Urothelium cell line (cell line): ENCODE measurements at regions not wholly inside any gene's neighbourhood (a gene's known extent, or its start where the extent isn't known, plus 50 kb on each side); places are given as distances from the start of the nearest gene placed in this dataset.

Experiments used
- DNase-seq: peaks from one replicate; pipeline ENCODE4 v3.0.0; 2011; ENCODE audit warnings: low spot score, mixed read lengths
- FAIRE-seq: peaks from 2 replicates; lab custom pipeline; 2011; peaks lifted over from hg19 to GRCh38; lab: Jason Lieb, UNC

- DNase-seq (no peak), FAIRE-seq (no peak)
Observed at GRCh38 chr1:29912425-29912824, 676.1 kb downstream of the PTPRU start.

GRCh38 chr1:29909962-29910361, 673.6 kb downstream of the PTPRU start:
- DNase-seq (no peak), FAIRE-seq (no peak)

DNA sequence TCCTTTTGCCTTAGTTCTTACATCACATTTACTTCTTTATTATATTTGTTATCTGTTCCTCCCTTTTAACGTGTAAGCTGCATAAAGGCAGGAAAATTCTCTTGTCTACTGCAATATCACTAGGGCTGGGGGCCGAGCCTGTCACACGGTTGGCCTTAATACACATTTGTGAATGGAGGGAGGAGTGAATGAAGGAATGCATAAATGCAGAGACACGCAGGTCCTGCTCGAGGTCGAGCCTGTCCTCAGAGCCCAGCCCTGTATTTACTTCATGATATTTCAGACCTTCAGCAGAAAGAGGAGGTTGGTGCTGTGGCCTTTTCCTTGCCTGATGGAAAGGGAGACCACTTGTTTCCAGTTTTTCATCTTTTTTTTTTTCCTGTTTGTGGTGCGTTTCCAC, 671.3 kb downstream of the PTPRU start:
- FAIRE-seq (no peak), DNase-seq (no peak)

DNA sequence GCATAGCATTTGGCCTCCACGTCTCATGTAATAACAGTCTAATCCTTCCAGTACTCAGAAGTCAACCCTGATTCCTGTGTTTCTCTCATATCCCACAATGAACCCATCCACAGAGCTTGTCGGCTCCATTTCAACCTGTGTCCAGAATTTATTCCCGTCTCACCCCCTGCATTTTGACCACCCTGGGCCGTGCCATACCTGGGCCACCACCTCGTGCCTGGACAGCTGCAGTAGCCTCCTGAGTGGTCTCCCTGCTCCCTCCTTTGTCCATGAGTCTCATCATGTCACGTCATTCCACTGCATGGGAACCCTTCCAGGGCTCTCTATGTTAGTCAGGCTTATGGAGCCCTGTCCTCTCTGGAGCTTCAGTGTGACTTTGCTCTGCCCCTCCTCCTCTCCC, 670.6 kb downstream of the PTPRU start:
- no peak for DNase-seq
- no peak for FAIRE-seq

- FAIRE-seq (no peak), DNase-seq (no peak)
Observed at GRCh38 chr1:29903548-29904166, 667.3 kb downstream of the PTPRU start.

- FAIRE-seq (no peak), DNase-seq (no peak)
Observed at GRCh38 chr1:29901624-29902325, 665.5 kb downstream of the PTPRU start.

DNA sequence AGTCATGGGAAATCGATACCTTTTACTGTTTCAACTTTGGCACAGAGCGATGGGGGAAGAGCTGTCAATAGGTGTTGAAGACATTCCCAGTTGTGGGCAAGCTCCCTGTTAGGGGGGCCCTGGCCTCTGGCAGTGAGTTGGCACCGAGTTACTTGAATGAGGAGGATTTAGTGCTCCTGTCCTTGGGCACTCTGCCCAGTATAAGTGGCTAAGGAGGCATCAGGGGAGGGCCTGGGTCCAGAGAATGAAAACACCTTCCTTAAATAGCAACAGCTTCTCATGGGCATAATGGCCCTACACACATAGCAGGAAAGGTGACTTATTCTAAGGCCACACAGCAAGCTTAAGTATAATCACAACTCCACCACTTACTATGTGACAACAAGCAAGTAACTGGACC, 664.4 kb downstream of the PTPRU start:
- DNase-seq (no peak), FAIRE-seq (no peak)

DNA sequence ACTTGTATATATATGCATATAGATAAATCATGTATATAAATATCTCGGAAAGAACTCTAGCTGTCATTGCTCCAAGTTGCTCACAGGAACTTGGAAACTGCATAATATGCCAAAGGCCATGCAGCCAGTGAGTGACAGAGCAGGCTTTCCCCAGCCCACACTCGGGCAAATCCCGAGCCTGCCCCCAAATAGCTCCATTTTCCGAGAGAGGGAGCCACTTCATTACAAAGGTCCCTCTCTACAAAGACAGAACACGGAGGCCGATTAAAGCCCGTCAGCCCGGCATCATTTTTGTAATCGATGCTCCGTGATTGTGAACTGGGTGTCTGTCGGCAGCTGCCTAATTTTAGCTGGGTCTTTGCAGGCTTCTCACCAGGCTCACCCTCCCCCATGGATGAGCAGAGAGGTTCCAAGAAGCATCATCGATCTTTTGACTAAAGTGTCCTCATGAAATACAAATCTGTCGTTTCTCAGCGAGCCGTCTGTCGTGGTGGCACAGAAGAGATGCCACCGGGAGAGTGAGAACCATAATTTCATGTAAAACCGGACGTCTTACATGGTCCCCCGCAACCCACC, 663.9 kb downstream of the PTPRU start:
- DNase-seq: no peak
- no peak for FAIRE-seq

DNA sequence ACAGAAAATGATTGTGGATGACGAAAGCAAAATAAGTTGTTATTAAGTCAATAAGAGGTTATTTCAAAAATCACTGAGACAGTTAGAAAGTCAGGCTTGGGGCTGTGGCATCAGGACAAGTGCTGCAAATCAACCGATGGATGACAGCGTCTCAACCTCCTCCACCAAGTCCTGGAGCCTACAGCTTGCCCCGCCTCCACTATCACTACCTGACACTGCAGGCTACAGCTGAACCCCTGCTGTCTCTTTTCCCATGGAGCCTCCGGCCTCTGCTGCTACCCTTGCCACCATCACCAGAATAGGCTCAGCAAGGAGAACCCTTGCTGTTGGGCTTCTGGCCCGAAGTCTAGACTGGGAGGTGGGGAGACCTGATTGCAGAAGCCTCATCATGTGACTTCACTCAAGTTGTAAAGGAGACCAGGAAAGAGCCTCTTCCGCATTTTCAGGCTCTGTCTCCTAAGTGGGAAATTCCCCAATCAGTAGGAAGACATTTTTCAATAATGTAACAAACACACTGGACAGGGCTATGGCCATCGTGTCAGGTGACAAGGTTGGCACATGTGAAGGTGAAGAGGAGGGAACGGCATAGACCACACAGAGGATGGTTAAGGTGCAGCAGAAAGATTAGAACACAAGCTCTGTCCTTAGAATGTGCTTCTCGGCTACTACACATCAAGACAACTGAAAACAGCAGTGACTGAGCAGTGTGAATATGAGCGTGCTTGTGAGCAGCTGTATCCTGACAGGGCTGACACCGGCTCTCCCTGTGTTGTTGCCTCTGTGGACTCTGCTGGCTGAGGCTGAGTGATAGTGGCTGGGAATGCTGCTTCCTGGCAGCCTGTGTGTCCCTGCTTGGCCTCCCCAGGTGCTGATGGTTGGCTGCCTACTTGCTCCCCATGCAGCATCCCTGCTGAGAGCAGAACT, 660.7 kb downstream of the PTPRU start:
- peak; percentile 40 for FAIRE-seq
- no peak for DNase-seq

GRCh38 chr1:29896300-29896699, 660.0 kb downstream of the PTPRU start:
- DNase-seq: no peak
- FAIRE-seq: no peak

DNA sequence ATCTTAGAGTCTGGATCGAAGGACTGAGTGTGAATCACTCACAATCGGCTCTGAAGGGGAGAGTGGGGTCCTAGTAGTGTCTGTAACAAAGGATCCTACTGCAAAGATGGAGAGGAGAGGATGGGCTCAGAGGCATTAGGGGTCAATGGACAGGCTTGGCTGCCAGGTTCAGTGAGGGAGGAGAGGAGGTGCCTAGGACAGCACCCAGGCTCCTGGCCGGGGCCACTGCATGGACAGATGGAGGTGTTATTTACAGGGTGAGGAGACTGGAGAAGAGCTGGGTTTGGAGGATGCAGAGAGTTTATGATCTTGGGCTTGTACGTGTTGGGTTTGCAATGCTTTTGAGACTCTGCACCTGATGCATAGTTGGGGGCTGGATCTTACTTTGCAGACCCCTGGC, 658.9 kb downstream of the PTPRU start:
- FAIRE-seq (no peak), DNase-seq (no peak)

DNA sequence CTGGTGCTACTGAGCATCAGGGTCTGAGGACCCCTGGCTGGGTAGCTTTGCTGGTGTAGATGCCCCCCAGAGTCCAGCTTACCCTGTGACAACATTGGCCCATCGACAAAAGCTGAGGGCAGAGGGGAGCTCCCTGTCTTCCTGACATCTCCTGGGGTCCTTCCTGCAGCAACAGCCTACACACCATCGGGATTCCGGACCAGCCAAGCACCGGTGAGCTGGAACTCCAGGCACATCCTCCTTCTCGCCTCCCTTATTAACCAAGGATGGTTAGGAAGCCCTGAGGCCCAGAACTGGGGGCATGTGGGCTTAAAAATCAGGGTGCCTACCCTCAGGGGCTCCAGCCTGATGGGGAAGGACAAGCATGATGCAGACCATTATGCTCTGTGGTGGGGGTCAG, 658.0 kb downstream of the PTPRU start:
- FAIRE-seq (no peak), DNase-seq (no peak)

GRCh38 chr1:29893806-29894205, 657.5 kb downstream of the PTPRU start:
- FAIRE-seq: no peak
- no peak for DNase-seq

- DNase-seq: no peak
- FAIRE-seq: no peak
Observed at GRCh38 chr1:29893046-29893723, 656.9 kb downstream of the PTPRU start.

- FAIRE-seq (no peak), DNase-seq (no peak)
Observed at GRCh38 chr1:29892247-29892646, 655.9 kb downstream of the PTPRU start.

DNA sequence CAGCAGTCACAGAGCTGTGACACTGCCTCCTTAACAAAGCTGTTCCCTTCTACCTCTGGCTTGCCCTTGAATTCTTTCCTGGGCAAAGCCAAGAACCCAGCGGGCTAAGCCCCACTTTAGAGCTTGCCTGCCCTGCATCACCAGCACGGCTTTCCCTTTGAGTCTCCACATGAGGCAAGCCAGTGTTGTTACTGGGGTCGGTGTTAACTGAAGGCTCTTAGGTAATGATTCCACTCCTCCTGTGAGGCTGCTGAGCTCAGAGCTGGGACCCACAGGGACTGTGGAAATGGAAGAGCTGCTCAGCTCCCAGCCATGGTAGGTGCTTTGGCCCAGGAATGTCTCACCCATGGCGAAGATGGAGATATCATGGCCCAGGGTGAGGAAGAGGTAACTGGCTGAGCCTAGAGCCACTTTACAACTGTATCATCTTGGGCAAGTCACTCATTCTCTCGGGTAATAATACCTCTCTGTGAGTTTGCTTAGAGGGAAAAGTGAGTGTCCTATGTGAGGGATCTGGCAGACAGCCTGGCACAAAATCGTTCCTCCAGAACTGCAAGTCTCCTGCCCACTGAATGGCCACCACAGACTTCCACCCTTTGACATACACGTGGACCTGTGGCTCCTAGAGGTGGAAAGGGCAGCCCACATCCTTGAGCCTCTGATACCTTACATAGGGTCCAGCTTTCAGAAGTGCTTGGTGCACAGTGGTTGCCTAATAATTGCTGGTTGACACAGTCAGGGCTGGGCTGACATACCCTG, 654.1 kb downstream of the PTPRU start:
- DNase-seq (no peak), FAIRE-seq (no peak)

GRCh38 chr1:29889776-29890175, 653.5 kb downstream of the PTPRU start:
- FAIRE-seq (no peak), DNase-seq (no peak)

GRCh38 chr1:29884740-29885139, 648.4 kb downstream of the PTPRU start:
- no peak for FAIRE-seq
- no peak for DNase-seq

DNA sequence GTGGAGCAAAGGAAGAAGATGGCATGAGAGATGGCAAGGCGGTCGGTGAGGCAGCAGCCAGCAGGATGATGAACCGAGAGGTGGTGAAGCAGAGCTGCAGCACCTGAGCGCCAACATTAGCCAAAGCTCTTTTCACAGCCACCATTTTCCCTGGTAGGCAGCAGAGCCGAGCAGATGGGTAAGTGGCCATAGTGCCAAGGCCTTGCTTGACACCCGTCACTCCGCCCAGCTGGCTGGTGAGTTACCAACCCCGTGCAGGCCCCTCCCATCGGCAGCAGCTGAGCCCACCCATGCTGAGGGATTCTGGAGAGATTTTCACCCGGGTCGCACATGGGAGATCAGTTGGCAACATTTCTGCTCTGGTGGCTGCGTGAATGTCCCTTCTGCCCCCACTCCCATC, 647.7 kb downstream of the PTPRU start:
- no peak for DNase-seq
- no peak for FAIRE-seq

DNA sequence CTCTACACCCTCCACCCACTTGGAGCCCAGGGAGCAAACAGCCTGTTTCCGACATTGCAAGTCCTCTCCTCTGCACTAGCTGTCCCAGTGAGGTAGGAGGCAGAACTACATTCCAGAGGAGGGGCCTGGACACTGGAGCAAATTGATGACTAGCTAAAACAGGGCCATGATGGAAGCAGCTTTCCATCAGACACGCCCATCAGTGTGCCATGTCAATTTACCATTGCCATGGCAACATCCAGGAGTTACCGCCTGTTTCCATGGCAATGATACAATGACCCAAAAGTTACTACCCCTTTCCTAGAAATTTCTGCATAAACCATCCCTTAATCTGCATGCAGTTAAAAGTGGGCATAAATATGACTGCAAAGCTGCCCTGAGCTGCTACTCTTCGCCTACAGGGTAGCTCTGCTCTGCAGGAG, 647.1 kb downstream of the PTPRU start:
- DNase-seq (no peak), FAIRE-seq (no peak)
